HEK293 (cell line): ENCODE measurements at regions not wholly inside any gene's neighbourhood (a gene's known extent, or its start where the extent isn't known, plus 50 kb on each side); places are given as distances from the start of the nearest gene placed in this dataset.

Source experiments
- CTCF ChIA-PET: fragments of 350-600 bp; formaldehyde crosslinking; extraction: SDS; loops from one replicate; lab custom pipeline; 2021; ENCODE audit warnings: antibody characterized with exemption; lab: Yijun Ruan, JAX
- POLR2A ChIA-PET: fragments of 300-600 bp; formaldehyde crosslinking; extraction: SDS; loops from one replicate; lab custom pipeline; 2020; ENCODE audit warnings: antibody characterized with exemption, inconsistent platforms; lab: Yijun Ruan, JAX
- H3K27ac ChIP-seq: fragments of 200-500 bp; sonication (Bioruptor generic); 2 replicates; pipeline ENCODE4 v1.5.1; 2014; ENCODE audit warnings: low read depth, low read length, control low read depth, inconsistent platforms; ENCODE audit errors: extremely low read depth
- H3K36me3 ChIP-seq, 2 experiments: fragments of 200-500 bp in 1 of 2; sonication (Bioruptor generic) in 1 of 2; 1 replicate in 1 of 2; 2 replicates in 1 of 2; pipeline ENCODE4 v1.5.1; 2014 to 2017; ENCODE audit warnings: inconsistent platforms in 2 of 2, low read length in 2 of 2; ENCODE audit not compliant: control insufficient read depth in 2 of 2, insufficient read depth in 1 of 2
- H3K4me1 ChIP-seq: fragments of 200-500 bp; sonication (Bioruptor generic); 2 replicates; pipeline ENCODE4 v1.5.1; 2014; ENCODE audit warnings: mild to moderate bottlenecking, low read length, inconsistent platforms; ENCODE audit not compliant: control insufficient read depth, insufficient read depth
- H3K4me3 ChIP-seq: 2 replicates; pipeline ENCODE4 v1.5.1; 2011; ENCODE audit warnings: low read depth, mild to moderate bottlenecking, control low read depth, low read length, moderate library complexity
- H3K9me3 ChIP-seq: fragments of 200-500 bp; sonication (Bioruptor generic); 2 replicates; pipeline ENCODE4 v1.5.1; 2014; ENCODE audit warnings: low read depth, low read length, inconsistent platforms; ENCODE audit not compliant: control insufficient read depth, insufficient read depth
- BCL11A ChIP-seq: fragments of 450-650 bp; formaldehyde crosslinking; IDR thresholded peaks from 2 replicates; pipeline ENCODE4 v1.5.1; 2016; ENCODE audit warnings: low read depth, missing biosample characterization, missing genetic modification characterization
- KLF16 ChIP-seq: fragments of 450-650 bp; formaldehyde crosslinking; IDR thresholded peaks from 2 replicates; pipeline ENCODE4 v1.5.1; 2017; ENCODE audit warnings: missing biosample characterization, missing genetic modification characterization
- KLF7 ChIP-seq: fragments of 450-650 bp; formaldehyde crosslinking; IDR thresholded peaks from 2 replicates; pipeline ENCODE4 v1.5.1; 2016; ENCODE audit warnings: missing biosample characterization, missing genetic modification characterization, borderline replicate concordance
- KLF8 ChIP-seq: fragments of 450-650 bp; formaldehyde crosslinking; IDR thresholded peaks from 2 replicates; pipeline ENCODE4 v1.5.1; 2016; ENCODE audit warnings: missing biosample characterization, missing genetic modification characterization
- OSR2 ChIP-seq: fragments of 450-650 bp; formaldehyde crosslinking; IDR thresholded peaks from 2 replicates; pipeline ENCODE4 v1.5.1; 2016; ENCODE audit warnings: missing biosample characterization, missing genetic modification characterization
- TRIM28 ChIP-seq: IDR thresholded peaks from 2 replicates; pipeline ENCODE4 v1.6.1; 2011; ENCODE audit warnings: low read length, control low read depth, borderline replicate concordance
- ZBTB17 ChIP-seq: fragments of 450-650 bp; formaldehyde crosslinking; IDR thresholded peaks from 2 replicates; pipeline ENCODE4 v1.5.1; 2016; ENCODE audit warnings: missing biosample characterization, missing genetic modification characterization
- ZBTB20 ChIP-seq: fragments of 450-650 bp; formaldehyde crosslinking; IDR thresholded peaks from 2 replicates; pipeline ENCODE4 v1.5.1; 2016; ENCODE audit warnings: missing biosample characterization, missing genetic modification characterization
- ZNF16 ChIP-seq: fragments of 450-650 bp; formaldehyde crosslinking; IDR thresholded peaks from 2 replicates; pipeline ENCODE4 v1.5.1; 2016; ENCODE audit warnings: low read depth, missing biosample characterization, missing genetic modification characterization
- ZNF223 ChIP-seq: fragments of 450-650 bp; formaldehyde crosslinking; IDR thresholded peaks from 2 replicates; pipeline ENCODE4 v1.5.1; 2016; ENCODE audit warnings: missing biosample characterization, missing genetic modification characterization
- ZNF239 ChIP-seq: fragments of 450-650 bp; formaldehyde crosslinking; IDR thresholded peaks from 2 replicates; pipeline ENCODE4 v1.5.1; 2016; ENCODE audit warnings: missing biosample characterization, missing genetic modification characterization
- ZNF302 ChIP-seq: fragments of 450-650 bp; formaldehyde crosslinking; IDR thresholded peaks from 2 replicates; pipeline ENCODE4 v1.5.1; 2016; ENCODE audit warnings: missing biosample characterization, missing genetic modification characterization, low read depth
- ZNF324 ChIP-seq: fragments of 450-650 bp; formaldehyde crosslinking; IDR thresholded peaks from 2 replicates; pipeline ENCODE4 v1.5.1; 2016; ENCODE audit warnings: missing biosample characterization, missing genetic modification characterization
- ZNF416 ChIP-seq: fragments of 450-650 bp; formaldehyde crosslinking; IDR thresholded peaks from 2 replicates; pipeline ENCODE4 v1.5.1; 2016; ENCODE audit warnings: missing biosample characterization, missing genetic modification characterization
- ZNF585B ChIP-seq: fragments of 450-650 bp; formaldehyde crosslinking; IDR thresholded peaks from 2 replicates; pipeline ENCODE4 v1.5.1; 2016; ENCODE audit warnings: missing biosample characterization, missing genetic modification characterization
- ZNF629 ChIP-seq: fragments of 450-650 bp; formaldehyde crosslinking; IDR thresholded peaks from 2 replicates; pipeline ENCODE4 v1.5.1; 2017; ENCODE audit warnings: missing biosample characterization, missing genetic modification characterization
- ZNF660 ChIP-seq: fragments of 450-650 bp; IDR thresholded peaks from 2 replicates; pipeline ENCODE4 v1.5.1; 2018; ENCODE audit warnings: missing biosample characterization, mild to moderate bottlenecking, missing genetic modification characterization
- TF ChIP-seq, protein P1 (sequence below): fragments of 450-650 bp; formaldehyde crosslinking; IDR thresholded peaks from 2 replicates; pipeline ENCODE4 v1.5.1; 2016; ENCODE audit warnings: missing biosample characterization, missing genetic modification characterization
- TF ChIP-seq, protein P2 (sequence below): fragments of 450-650 bp; formaldehyde crosslinking; IDR thresholded peaks from 2 replicates; pipeline ENCODE4 v1.5.1; 2016; ENCODE audit warnings: missing biosample characterization, missing genetic modification characterization
- TF ChIP-seq, protein P3 (sequence below): fragments of 450-650 bp; formaldehyde crosslinking; IDR thresholded peaks from 2 replicates; pipeline ENCODE4; 2016; ENCODE audit warnings: missing biosample characterization, missing genetic modification characterization
- TF ChIP-seq, protein P4 (sequence below): fragments of 450-650 bp; formaldehyde crosslinking; IDR thresholded peaks from 2 replicates; pipeline ENCODE4 v1.5.1; 2016; ENCODE audit warnings: missing biosample characterization, missing genetic modification characterization
- TF ChIP-seq, protein P5 (sequence below): sonication (generic); formaldehyde crosslinking; IDR thresholded peaks from 2 replicates; pipeline ENCODE4 v1.8.1; 2022; ENCODE audit warnings: mild to moderate bottlenecking, moderate library complexity, missing genetic modification reagents
- TF ChIP-seq, protein P6 (sequence below): fragments of 450-650 bp; formaldehyde crosslinking; IDR thresholded peaks from 2 replicates; pipeline ENCODE4 v1.5.1; 2016; ENCODE audit warnings: missing biosample characterization, missing genetic modification characterization
- TF ChIP-seq, protein P7 (sequence below): fragments of 450-650 bp; formaldehyde crosslinking; IDR thresholded peaks from 2 replicates; pipeline ENCODE4 v1.5.1; 2016; ENCODE audit warnings: missing biosample characterization, missing genetic modification characterization

DNA sequence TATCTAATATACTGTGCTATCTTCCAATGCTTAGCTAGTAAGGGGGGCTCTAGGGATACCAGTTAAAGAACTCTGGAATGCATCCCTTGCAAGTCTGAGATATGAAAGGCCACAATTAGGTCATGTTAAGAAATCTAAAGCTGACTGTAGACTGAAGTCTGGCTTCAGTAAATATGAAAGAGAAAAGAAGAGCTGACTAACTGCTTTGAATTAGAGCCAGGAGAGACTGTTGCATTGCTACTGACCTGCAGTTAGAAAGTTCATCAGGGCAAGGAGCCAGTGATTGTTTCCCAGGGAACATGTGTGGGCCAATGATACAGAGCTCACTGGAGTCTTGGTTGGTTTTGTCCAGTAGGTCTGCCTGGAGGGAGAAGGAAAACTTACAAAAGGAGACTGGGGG is 472.1 kb upstream of the TNC start (continued):
- no peak for TF ChIP-seq BCL11A

DNA sequence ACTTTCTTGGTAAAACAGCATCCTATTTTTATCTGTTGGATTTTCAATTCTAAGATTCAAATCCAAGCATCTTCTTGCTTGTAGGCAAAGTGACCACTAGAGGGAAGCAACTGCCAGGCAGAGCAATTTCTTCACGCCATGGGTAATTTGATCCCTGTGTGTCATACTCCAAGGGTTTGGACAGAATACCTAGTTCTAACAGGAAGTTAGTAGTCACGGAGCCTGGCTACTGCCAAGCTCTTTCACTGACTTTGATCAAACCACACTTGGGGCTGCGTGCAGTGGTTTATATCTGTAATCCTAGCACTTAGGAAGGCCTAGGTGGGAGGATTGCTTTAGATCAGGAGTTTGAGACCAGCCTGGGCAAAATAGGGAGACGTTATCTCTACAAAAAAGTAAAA is 473.6 kb upstream of the TNC start:
- peak overlapping the region; percentile 33; the same call in 1 of the 2 replicates for H3K27ac ChIP-seq
- H3K4me3 ChIP-seq = no peak overlapping the region
- no peaks in the 10 kb centered on the region for H3K36me3 ChIP-seq
- POLR2A ChIA-PET = no interaction called here
- no peaks in the 10 kb centered on the region for H3K9me3 ChIP-seq
- H3K4me1 ChIP-seq = 0 out of 2 replicates have a peak, but pooled peaks cover 2% of the 10 kb centered on the region
- CTCF ChIA-PET = interaction anchor here (0.5 to 5.0 kb wide), 32 partner anchors 9 to 1076 kb away, joined by 3 to 71 read pairs (median 4); no protein-coding TSS in a partner anchor
- TF ChIP-seq, protein P1, sequence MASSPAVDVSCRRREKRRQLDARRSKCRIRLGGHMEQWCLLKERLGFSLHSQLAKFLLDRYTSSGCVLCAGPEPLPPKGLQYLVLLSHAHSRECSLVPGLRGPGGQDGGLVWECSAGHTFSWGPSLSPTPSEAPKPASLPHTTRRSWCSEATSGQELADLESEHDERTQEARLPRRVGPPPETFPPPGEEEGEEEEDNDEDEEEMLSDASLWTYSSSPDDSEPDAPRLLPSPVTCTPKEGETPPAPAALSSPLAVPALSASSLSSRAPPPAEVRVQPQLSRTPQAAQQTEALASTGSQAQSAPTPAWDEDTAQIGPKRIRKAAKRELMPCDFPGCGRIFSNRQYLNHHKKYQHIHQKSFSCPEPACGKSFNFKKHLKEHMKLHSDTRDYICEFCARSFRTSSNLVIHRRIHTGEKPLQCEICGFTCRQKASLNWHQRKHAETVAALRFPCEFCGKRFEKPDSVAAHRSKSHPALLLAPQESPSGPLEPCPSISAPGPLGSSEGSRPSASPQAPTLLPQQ (tag by site-specific recombination) = no peak
- TF ChIP-seq, protein P2, sequence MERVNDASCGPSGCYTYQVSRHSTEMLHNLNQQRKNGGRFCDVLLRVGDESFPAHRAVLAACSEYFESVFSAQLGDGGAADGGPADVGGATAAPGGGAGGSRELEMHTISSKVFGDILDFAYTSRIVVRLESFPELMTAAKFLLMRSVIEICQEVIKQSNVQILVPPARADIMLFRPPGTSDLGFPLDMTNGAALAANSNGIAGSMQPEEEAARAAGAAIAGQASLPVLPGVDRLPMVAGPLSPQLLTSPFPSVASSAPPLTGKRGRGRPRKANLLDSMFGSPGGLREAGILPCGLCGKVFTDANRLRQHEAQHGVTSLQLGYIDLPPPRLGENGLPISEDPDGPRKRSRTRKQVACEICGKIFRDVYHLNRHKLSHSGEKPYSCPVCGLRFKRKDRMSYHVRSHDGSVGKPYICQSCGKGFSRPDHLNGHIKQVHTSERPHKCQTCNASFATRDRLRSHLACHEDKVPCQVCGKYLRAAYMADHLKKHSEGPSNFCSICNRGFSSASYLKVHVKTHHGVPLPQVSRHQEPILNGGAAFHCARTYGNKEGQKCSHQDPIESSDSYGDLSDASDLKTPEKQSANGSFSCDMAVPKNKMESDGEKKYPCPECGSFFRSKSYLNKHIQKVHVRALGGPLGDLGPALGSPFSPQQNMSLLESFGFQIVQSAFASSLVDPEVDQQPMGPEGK (tag by site-specific recombination) = no peak
- TF ChIP-seq, protein P3, sequence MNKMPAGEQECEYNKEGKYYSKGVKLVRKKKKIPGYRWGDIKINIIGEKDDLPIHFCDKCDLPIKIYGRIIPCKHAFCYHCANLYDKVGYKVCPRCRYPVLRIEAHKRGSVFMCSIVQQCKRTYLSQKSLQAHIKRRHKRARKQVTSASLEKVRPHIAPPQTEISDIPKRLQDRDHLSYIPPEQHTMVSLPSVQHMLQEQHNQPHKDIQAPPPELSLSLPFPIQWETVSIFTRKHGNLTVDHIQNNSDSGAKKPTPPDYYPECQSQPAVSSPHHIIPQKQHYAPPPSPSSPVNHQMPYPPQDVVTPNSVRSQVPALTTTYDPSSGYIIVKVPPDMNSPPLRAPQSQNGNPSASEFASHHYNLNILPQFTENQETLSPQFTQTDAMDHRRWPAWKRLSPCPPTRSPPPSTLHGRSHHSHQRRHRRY (tag by site-specific recombination) = no peak
- TF ChIP-seq ZBTB20 (no peak), ZBTB17 (peak; percentile 55; the same call in 1 of the 2 replicates), KLF16 (no peak), ZNF239 (tag by site-specific recombination) (no peak), ZNF302 (tag by site-specific recombination) (no peak), ZNF16 (tag by site-specific recombination) (no peak), ZNF416 (tag by site-specific recombination) (no peak), ZNF660 (tag by site-specific recombination) (peak; percentile 57; the same call in 1 of the 2 replicates), ZNF324 (tag by site-specific recombination) (no peak), ZNF585B (tag by site-specific recombination) (no peak), TRIM28 (peak; percentile 80), ZNF223 (tag by site-specific recombination) (no peak), KLF8 (tag by site-specific recombination) (no peak), OSR2 (tag by site-specific recombination) (peak; percentile 22; the same call in 1 of the 2 replicates), KLF7 (tag by site-specific recombination) (no peak), ZNF629 (peak; percentile 29; the same call in 1 of the 2 replicates)
- TF ChIP-seq, protein P4, sequence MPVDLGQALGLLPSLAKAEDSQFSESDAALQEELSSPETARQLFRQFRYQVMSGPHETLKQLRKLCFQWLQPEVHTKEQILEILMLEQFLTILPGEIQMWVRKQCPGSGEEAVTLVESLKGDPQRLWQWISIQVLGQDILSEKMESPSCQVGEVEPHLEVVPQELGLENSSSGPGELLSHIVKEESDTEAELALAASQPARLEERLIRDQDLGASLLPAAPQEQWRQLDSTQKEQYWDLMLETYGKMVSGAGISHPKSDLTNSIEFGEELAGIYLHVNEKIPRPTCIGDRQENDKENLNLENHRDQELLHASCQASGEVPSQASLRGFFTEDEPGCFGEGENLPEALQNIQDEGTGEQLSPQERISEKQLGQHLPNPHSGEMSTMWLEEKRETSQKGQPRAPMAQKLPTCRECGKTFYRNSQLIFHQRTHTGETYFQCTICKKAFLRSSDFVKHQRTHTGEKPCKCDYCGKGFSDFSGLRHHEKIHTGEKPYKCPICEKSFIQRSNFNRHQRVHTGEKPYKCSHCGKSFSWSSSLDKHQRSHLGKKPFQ = no peak
- TF ChIP-seq, protein P5, sequence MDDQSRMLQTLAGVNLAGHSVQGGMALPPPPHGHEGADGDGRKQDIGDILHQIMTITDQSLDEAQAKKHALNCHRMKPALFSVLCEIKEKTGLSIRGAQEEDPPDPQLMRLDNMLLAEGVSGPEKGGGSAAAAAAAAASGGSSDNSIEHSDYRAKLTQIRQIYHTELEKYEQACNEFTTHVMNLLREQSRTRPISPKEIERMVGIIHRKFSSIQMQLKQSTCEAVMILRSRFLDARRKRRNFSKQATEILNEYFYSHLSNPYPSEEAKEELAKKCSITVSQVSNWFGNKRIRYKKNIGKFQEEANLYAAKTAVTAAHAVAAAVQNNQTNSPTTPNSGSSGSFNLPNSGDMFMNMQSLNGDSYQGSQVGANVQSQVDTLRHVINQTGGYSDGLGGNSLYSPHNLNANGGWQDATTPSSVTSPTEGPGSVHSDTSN (CRISPR knock-in tag) = no peak
- TF ChIP-seq, protein P6, sequence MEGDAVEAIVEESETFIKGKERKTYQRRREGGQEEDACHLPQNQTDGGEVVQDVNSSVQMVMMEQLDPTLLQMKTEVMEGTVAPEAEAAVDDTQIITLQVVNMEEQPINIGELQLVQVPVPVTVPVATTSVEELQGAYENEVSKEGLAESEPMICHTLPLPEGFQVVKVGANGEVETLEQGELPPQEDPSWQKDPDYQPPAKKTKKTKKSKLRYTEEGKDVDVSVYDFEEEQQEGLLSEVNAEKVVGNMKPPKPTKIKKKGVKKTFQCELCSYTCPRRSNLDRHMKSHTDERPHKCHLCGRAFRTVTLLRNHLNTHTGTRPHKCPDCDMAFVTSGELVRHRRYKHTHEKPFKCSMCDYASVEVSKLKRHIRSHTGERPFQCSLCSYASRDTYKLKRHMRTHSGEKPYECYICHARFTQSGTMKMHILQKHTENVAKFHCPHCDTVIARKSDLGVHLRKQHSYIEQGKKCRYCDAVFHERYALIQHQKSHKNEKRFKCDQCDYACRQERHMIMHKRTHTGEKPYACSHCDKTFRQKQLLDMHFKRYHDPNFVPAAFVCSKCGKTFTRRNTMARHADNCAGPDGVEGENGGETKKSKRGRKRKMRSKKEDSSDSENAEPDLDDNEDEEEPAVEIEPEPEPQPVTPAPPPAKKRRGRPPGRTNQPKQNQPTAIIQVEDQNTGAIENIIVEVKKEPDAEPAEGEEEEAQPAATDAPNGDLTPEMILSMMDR (tag by site-specific recombination) = 0 out of 2 replicates have a peak, but pooled peaks have one; percentile 24
- TF ChIP-seq, protein P7, sequence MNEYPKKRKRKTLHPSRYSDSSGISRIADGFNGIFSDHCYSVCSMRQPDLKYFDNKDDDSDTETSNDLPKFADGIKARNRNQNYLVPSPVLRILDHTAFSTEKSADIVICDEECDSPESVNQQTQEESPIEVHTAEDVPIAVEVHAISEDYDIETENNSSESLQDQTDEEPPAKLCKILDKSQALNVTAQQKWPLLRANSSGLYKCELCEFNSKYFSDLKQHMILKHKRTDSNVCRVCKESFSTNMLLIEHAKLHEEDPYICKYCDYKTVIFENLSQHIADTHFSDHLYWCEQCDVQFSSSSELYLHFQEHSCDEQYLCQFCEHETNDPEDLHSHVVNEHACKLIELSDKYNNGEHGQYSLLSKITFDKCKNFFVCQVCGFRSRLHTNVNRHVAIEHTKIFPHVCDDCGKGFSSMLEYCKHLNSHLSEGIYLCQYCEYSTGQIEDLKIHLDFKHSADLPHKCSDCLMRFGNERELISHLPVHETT (tag by site-specific recombination) = no peak
